Fibroblast of mammary gland (primary cell): ENCODE measurements at regions not wholly inside any gene's neighbourhood (a gene's known extent, or its start where the extent isn't known, plus 50 kb on each side); places are given as distances from the start of the nearest gene placed in this dataset.

Experiments used
- DNase-seq: peaks from one replicate; pipeline ENCODE4 v3.0.0-alpha.2; 2010; ENCODE audit warnings: low read depth
- H3K4me3 ChIP-seq: 2 replicates; pipeline ENCODE4 v1.5.1; 2011; ENCODE audit warnings: low read depth, mild to moderate bottlenecking, low read length, moderate library complexity; ENCODE audit not compliant: control insufficient read depth
- TF ChIP-seq, protein P1 (sequence below): conservative IDR thresholded peaks from 2 replicates; pipeline ENCODE4 v1.5.1; 2011; ENCODE audit warnings: low read depth, low read length, inconsistent platforms; ENCODE audit not compliant: control insufficient read depth, insufficient read depth

DNA sequence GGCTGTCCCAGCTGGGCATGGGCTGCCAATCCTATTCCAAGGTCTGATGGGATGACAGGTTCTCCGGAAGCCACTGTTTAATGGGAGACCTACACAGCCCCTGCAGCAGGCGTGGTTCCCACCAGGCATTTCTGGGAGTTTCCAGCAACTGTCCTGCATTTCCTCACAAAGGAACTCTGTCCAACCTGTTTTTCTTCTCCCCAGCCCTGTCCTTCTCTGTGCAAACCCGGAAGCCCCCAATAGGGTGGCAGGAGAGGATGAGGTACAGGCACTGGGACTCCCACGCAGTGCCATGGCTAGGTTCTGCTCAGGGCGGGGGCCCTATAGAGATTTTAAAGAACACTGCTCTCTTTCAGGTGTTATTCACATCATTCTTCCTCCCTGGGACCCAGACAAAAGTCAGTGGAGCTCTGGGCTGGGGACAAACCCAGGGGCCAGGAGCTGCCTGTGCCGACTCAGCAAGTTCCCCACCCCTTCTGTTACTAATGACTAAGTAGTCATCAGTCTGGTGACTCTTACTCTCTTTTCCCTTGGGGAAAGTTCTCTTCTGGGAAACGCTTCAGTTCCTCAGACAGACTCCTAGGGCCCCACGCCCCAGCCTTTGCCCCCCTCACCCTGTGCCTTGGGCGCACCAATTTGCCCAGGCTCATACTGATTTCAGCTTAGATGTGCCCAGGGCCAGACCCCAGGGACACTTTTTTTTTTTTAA, 97.7 kb downstream of the CD47 start:
- no peak overlapping the region for H3K4me3 ChIP-seq
- peak; percentile 79 for DNase-seq
- TF ChIP-seq, protein P1, sequence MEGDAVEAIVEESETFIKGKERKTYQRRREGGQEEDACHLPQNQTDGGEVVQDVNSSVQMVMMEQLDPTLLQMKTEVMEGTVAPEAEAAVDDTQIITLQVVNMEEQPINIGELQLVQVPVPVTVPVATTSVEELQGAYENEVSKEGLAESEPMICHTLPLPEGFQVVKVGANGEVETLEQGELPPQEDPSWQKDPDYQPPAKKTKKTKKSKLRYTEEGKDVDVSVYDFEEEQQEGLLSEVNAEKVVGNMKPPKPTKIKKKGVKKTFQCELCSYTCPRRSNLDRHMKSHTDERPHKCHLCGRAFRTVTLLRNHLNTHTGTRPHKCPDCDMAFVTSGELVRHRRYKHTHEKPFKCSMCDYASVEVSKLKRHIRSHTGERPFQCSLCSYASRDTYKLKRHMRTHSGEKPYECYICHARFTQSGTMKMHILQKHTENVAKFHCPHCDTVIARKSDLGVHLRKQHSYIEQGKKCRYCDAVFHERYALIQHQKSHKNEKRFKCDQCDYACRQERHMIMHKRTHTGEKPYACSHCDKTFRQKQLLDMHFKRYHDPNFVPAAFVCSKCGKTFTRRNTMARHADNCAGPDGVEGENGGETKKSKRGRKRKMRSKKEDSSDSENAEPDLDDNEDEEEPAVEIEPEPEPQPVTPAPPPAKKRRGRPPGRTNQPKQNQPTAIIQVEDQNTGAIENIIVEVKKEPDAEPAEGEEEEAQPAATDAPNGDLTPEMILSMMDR = no peak

DNA sequence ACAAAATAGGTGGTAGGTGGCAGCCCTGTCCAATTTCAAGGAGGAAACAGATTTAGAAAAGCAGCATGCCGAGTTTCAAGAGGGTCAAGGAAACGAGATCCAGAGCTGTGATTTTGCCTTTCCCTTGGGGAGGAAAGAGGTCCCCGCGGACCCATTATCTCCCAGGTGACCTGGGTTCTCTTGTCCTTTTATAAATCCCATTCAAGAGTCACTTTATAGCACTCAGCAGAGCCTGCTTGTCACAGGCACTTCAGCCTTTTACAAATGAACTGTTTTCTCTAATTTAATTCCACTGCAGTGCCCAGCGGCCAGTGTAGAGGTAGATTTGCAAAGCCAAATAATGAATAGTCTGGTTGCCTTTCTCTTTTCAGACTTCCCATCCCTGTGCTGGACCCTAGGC, 99.9 kb downstream of the CD47 start:
- TF ChIP-seq, protein P1 = no peak
- H3K4me3 ChIP-seq = no peak overlapping the region
- no peak for DNase-seq

DNA sequence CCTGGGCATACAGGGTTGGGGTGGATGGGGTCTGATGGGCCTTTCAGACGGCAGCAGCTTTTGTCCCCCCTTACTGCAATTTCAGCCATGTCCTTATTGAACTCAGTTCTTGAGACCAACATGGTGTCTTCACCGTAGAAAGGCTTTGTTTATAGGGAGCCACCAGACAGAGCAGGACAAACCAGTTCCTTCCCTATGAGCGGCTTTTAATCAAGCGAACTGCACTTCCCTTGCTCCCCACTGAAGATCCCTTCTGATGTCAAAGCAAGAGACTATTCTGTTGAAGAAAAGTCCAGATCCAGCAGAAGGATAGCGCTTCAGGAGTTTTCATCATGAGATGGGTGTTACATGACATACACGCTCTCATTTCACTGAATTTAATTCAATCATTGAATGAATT, 100.4 kb downstream of the CD47 start:
- no peak overlapping the region for H3K4me3 ChIP-seq

DNA sequence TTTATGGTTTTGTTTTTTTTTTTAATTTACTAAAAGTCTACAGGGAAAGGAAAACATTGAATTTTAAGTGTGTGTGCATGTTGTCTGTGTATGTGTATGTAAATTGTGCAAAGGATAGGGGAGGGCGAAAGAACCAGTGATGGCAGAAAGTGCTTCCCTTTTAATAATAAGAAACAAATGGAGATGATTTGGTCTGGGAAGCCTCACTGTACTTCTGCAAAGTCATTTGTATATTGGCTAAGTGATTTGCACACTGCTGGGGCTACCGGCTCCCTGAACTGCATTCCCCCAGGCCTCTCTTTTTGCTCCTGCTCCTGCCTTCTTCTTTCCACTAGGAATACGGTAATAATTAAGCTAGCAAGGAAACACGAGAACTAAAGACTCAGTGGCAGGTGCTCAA, 101.2 kb downstream of the CD47 start:
- TF ChIP-seq, protein P1 = no peak
- no peak for DNase-seq
- no peak overlapping the region for H3K4me3 ChIP-seq

More for the DNA sequence above, 100.4 kb downstream of the CD47 start:
- TF ChIP-seq, protein P1 = no peak
- DNase-seq = no peak

DNA sequence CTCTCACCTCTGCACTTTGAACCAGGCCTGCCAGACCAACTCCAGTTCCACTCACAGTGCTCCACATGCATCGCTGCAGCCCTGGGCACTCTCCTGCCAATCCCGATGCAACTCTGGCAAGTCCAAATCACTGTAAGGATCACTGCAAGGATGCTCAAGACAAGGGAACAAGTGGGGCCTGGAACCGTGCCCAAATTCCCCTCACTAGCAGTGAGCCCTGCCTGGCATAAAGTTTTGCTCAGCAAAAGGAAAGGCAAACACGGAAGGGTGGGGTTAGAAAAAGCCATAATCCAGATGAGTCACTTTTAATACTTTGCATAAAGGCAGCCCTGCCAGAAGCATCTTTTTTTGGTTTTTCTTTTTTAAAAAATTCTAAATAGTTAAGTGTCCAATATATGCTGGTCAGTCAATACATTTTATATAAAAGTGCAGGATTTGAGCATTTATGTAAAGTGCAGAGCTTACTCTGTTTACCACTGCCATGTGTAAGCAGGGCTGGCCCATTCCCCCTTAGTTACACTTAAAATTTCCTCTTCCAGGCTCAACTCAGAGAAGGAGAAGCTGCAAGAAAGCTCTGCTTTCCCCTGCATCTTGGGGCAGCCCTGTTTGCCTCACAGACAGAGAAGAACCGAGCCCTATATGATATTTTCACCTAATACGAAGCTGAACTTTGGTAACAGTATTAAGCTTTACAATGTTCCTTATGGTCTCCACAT, 102.2 kb downstream of the CD47 start:
- H3K4me3 ChIP-seq = no peak overlapping the region
- peak; percentile 72 for DNase-seq
- TF ChIP-seq, protein P1 = no peak

DNA sequence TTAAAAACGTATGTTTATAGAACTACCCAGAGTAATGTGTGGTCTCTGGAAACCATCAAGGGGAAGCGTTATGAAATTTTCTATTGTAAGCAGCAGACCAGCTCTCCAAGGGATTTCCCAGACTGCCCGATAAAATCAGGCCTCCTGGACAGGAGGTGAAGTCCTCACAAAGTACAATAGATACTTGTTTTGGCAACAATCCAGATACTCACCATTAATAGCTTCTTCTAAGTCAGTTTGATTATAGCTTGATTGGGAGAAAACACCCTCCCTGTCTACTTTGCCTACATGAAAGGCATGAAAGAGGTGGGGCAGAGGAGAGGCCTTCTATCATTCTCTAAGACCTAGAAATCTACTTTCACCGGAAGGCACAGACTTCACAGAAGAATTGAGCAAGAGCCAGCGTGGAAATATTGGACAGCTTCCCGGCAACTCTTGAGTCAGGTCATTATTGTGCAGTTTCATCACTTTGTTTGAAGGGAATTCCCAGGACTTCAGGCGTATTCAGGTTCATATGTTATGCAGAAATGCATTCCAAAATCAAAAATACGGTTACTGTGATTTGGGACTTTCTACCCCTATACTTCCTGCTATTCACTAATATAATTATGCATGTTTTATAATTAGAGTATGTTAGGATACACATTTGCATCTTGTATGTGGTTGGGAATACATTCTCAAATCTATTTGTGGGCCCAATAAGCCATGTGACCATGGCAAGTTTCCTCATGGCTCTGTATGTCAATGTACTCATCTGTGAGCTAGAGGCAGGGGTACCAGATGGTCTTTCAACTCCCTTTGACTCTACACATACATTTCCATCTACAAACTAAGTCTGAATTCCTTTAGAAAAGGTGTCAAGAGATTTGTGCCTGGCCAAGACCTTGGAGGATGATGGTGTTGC, 103.5 kb downstream of the CD47 start:
- TF ChIP-seq, protein P1 = no peak
- DNase-seq = peak; percentile 98
- H3K4me3 ChIP-seq = no peak overlapping the region
